ENCODE measurements at regions not wholly inside any gene's neighbourhood (a gene's known extent, or its start where the extent isn't known, plus 50 kb on each side); places are given as distances from the start of the nearest gene placed in this dataset.

- TF ChIP-seq CTCF (IDR thresholded peaks at IDR 0.05) = no peak
- TF ChIP-seq POLR2A (IDR thresholded peaks at IDR 0.05) = no peak
- no peak for TF ChIP-seq EP300 (IDR thresholded peaks at IDR 0.05)
Observed at GRCh38 chr19:5214902-5215301, 125.7 kb downstream of the PTPRS start.
